ENCODE measurements at regions not wholly inside any gene's neighbourhood (a gene's known extent, or its start where the extent isn't known, plus 50 kb on each side); places are given as distances from the start of the nearest gene placed in this dataset.

DNA sequence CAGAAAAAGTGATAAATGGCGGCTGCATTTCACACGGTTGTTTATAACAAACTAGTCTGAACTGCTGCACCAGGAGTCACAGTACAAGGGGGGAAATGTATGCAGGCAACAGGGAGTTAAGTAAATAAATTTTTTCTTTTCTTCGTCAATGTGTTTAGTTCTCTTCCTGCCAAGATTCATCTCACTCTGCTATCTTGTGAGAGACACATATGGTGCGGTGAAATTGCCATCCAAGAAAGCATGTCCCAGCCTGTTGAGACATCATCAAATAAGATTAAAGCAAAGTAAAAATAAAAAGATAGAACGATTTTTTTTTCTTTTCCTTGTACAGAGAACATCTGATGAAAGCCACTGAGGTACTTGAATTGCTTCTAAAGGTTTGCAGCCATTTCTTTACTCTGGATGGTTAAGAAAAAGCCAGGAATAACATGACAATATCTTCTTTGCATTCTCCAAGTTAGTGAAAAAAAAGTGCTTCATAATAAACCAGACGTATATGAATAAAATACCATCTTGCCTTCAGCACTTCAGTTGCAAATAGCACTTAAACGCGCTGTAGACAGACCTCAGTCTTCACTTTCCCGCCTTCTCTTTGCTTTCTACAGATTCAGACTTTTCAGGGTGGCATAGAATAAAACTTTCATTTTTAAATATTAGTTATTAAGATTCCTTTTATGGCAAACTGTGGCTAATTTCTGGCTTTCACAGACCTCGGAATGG, 506.2 kb upstream of the ZFHX3 start:
- CTCF ChIA-PET = no interaction called here
- no peak overlapping the region for H3K9ac ChIP-seq (ENCODE audit: low read length)
- intact Hi-C loops (cut with micrococcal nuclease) = no loop called here
- no peaks in the 10 kb centered on the region for H3K9me2 ChIP-seq (ENCODE audit: insufficient read depth)
- no peak for ATAC-seq
- H3K27ac ChIP-seq (ENCODE audit: low read depth, low read length) = no peak overlapping the region
- no peaks in the 10 kb centered on the region for H3K9me3 ChIP-seq (ENCODE audit: control insufficient read depth in 1 of 2, insufficient read depth in 1 of 2, low read depth in 1 of 2, low read length in 2 of 2)
- TF ChIP-seq POLR2AphosphoS5 (IDR thresholded peaks at IDR 0.05; ENCODE audit: low read depth, low read length) (no peak), CBX3 (IDR thresholded peaks at IDR 0.05; ENCODE audit: low read depth) (no peak), ZFX (IDR thresholded peaks at IDR 0.05) (no peak), YY1 (IDR thresholded peaks at IDR 0.05; ENCODE audit: extremely low read depth, insufficient replicate concordance, low read depth, low read length) (no peak), EGR1 (IDR thresholded peaks at IDR 0.05; ENCODE audit: low read depth) (no peak)
- peaks cover 44% of the 10 kb centered on the region for H3K27me3 ChIP-seq (ENCODE audit: insufficient read depth, low read length)
- RAD21 ChIA-PET (ENCODE audit: low non-redundant PET in 1 of 2, low total read pairs in 2 of 2, uncharacterized antibody in 2 of 2, unreplicated experiment in 2 of 2) = no interaction called here
- no peak overlapping the region for H2AFZ ChIP-seq (ENCODE audit: low read depth, low read length, poor library complexity, severe bottlenecking)
- H3K4me1 ChIP-seq (ENCODE audit: control insufficient read depth in 1 of 2, insufficient read depth in 2 of 2, low read length in 2 of 2) = no peaks in the 10 kb centered on the region
- no peaks in the 10 kb centered on the region for H3K79me2 ChIP-seq (ENCODE audit: insufficient read depth, low read length)
- no TSS peak for BruUV-seq (replicated peaks)
- no peak overlapping the region for H3K4me3 ChIP-seq (replicated peaks in 1 of 2; ENCODE audit: low read depth in 1 of 2, low read length in 2 of 2)
- no peak for DNase-seq (ENCODE audit: low read depth, low spot score)
- POLR2A ChIA-PET = no interaction called here
- no peak overlapping the region for H3K4me2 ChIP-seq (ENCODE audit: low read length)
- H3K36me3 ChIP-seq (ENCODE audit: control insufficient read depth in 1 of 2, insufficient read depth in 2 of 2, low read length in 2 of 2) = no peaks in the 10 kb centered on the region
- H4K20me1 ChIP-seq (ENCODE audit: insufficient read depth) = no peaks in the 10 kb centered on the region; the same call in 1 of the 2 replicates

DNA sequence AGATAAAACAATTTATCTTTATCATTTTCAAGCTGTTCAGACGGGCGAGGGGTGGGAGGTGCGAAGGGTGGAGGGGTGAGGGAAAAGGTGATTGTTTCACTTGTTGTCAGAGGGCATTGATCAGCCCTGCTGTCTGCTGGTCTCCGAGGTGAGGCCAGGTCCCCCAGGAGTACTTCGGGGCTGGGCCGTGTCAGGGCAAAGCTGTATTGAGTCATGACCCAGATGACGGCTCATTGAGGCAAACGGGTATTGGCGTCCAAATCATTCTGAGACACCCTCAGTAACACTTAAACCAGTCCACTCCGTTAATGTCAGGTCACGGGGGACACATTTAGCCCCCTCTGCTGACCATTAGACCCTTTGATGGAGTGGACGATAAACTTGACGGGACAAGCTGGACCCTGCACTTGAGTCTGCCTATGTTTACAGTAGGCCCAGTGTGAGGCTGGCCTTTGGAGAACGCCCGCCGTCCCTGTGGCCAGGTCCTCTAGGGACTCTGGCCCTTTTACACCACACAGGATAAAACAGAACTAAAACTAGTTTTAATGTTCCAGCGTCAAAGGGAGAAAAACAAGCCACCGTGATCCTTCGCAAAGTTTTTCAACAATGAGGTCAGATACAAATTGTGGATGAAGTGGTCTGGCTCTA, 502.2 kb upstream of the ZFHX3 start:
- Histone ChIP-seq H3K9me3 (ENCODE audit: control insufficient read depth in 1 of 2, insufficient read depth in 1 of 2, low read depth in 1 of 2, low read length in 2 of 2) (no peaks in the 10 kb centered on the region), H3K9me2 (ENCODE audit: insufficient read depth) (no peaks in the 10 kb centered on the region), H3K79me2 (ENCODE audit: insufficient read depth, low read length) (no peaks in the 10 kb centered on the region), H3K4me3 (replicated peaks in 1 of 2; ENCODE audit: low read depth in 1 of 2, low read length in 2 of 2) (no peak overlapping the region), H3K27ac (ENCODE audit: low read depth, low read length) (no peak overlapping the region), H3K4me1 (ENCODE audit: control insufficient read depth in 1 of 2, insufficient read depth in 2 of 2, low read length in 2 of 2) (no peaks in the 10 kb centered on the region), H4K20me1 (ENCODE audit: insufficient read depth) (no peaks in the 10 kb centered on the region; the same call in 1 of the 2 replicates), H3K27me3 (ENCODE audit: insufficient read depth, low read length) (peaks cover 79% of the 10 kb centered on the region), H3K4me2 (ENCODE audit: low read length) (no peak overlapping the region), H3K9ac (ENCODE audit: low read length) (no peak overlapping the region), H2AFZ (ENCODE audit: low read depth, low read length, poor library complexity, severe bottlenecking) (no peak overlapping the region), H3K36me3 (ENCODE audit: control insufficient read depth in 1 of 2, insufficient read depth in 2 of 2, low read length in 2 of 2) (no peaks in the 10 kb centered on the region)
- ChIA-PET RAD21 (ENCODE audit: low non-redundant PET in 1 of 2, low total read pairs in 2 of 2, uncharacterized antibody in 2 of 2, unreplicated experiment in 2 of 2) (no interaction called here), POLR2A (no interaction called here), CTCF (no interaction called here)
- DNase-seq (ENCODE audit: low read depth, low spot score) (no peak), ATAC-seq (no peak)
- intact Hi-C loops (cut with micrococcal nuclease) = no loop called here
- no TSS peak for BruUV-seq (replicated peaks)
- TF ChIP-seq EZH2 (IDR thresholded peaks at IDR 0.05) = no peak
- TF ChIP-seq, protein P1, sequence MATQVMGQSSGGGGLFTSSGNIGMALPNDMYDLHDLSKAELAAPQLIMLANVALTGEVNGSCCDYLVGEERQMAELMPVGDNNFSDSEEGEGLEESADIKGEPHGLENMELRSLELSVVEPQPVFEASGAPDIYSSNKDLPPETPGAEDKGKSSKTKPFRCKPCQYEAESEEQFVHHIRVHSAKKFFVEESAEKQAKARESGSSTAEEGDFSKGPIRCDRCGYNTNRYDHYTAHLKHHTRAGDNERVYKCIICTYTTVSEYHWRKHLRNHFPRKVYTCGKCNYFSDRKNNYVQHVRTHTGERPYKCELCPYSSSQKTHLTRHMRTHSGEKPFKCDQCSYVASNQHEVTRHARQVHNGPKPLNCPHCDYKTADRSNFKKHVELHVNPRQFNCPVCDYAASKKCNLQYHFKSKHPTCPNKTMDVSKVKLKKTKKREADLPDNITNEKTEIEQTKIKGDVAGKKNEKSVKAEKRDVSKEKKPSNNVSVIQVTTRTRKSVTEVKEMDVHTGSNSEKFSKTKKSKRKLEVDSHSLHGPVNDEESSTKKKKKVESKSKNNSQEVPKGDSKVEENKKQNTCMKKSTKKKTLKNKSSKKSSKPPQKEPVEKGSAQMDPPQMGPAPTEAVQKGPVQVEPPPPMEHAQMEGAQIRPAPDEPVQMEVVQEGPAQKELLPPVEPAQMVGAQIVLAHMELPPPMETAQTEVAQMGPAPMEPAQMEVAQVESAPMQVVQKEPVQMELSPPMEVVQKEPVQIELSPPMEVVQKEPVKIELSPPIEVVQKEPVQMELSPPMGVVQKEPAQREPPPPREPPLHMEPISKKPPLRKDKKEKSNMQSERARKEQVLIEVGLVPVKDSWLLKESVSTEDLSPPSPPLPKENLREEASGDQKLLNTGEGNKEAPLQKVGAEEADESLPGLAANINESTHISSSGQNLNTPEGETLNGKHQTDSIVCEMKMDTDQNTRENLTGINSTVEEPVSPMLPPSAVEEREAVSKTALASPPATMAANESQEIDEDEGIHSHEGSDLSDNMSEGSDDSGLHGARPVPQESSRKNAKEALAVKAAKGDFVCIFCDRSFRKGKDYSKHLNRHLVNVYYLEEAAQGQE (IDR thresholded peaks at IDR 0.05; ENCODE audit: low read depth) = no peak
- TF ChIP-seq, protein P2, sequence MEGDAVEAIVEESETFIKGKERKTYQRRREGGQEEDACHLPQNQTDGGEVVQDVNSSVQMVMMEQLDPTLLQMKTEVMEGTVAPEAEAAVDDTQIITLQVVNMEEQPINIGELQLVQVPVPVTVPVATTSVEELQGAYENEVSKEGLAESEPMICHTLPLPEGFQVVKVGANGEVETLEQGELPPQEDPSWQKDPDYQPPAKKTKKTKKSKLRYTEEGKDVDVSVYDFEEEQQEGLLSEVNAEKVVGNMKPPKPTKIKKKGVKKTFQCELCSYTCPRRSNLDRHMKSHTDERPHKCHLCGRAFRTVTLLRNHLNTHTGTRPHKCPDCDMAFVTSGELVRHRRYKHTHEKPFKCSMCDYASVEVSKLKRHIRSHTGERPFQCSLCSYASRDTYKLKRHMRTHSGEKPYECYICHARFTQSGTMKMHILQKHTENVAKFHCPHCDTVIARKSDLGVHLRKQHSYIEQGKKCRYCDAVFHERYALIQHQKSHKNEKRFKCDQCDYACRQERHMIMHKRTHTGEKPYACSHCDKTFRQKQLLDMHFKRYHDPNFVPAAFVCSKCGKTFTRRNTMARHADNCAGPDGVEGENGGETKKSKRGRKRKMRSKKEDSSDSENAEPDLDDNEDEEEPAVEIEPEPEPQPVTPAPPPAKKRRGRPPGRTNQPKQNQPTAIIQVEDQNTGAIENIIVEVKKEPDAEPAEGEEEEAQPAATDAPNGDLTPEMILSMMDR (IDR thresholded peaks at IDR 0.05 in 2 of 3, conservative IDR thresholded peaks at IDR 0.05 in 1 of 3; ENCODE audit: borderline replicate concordance in 1 of 3, insufficient read depth in 1 of 3, low read depth in 2 of 3, low read length in 2 of 3) = no peak
- TF ChIP-seq CBX3 (IDR thresholded peaks at IDR 0.05; ENCODE audit: low read depth) = no peak
- no peak for TF ChIP-seq ZFX (IDR thresholded peaks at IDR 0.05)
- TF ChIP-seq RAD21 (IDR thresholded peaks at IDR 0.05; ENCODE audit: low read depth) = no peak
- no peak for TF ChIP-seq SP1 (IDR thresholded peaks at IDR 0.05; ENCODE audit: low read depth)
- no peak for TF ChIP-seq POLR2AphosphoS5 (IDR thresholded peaks at IDR 0.05; ENCODE audit: low read depth, low read length)
